ENCODE measurements at regions not wholly inside any gene's neighbourhood (a gene's known extent, or its start where the extent isn't known, plus 50 kb on each side); places are given as distances from the start of the nearest gene placed in this dataset.
"Not testable (repeated sequence)": the region's sequence is repeated elsewhere in the genome, so short reads cannot be mapped to it uniquely, and the experiment has no call there.

DNA sequence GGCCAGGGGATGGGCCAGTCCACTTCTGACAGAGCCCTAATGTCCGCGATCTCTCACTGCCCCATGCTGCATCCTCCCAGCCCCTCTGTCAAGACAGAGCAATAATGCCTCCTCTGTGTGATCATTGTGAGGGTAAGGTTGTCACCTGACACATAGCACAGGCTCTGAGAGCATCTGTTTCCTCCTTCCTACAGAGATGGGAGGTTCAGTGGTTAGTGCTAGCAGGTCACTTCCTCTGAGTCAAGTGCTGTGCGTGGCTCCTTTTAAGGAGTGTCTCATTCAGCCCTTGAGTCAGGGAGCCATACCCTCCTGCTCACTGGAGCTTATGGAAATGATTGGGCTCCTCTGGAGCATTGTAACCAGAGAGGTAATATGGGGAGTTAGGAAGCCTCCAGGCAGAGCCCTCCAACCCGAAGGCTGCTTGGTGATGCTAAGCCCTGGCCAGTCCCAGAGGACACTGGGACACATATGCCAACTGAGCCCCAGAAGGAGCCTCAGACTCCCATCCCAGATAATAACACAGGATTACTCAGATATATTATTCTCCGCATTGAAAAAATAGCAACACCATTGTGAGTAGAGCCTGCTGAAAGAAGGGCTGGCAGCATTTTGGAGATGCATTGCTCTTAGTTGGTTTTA, 189.0 kb downstream of the GALNT1 start:
- DNase-seq (ENCODE audit: low spot score) = no peak

DNA sequence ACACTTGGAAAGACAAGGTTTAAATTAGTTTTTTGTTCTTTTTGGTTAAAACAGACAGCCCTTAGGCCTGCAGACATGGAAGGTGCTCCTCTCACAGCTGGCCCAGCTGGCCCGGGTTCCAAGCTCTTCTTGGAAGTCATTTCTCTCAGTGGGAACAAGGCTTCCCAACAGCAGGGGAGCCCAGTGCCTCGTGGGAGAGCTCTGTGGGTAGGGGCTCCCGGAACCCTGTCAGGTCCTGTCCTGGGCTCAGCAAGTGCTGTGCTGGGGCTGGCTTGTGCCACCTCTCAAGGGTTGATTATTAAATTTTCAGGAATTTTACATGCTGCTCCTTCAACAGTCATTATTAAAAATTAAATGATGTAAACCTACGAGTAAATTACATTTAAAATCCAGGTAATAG, 189.6 kb downstream of the GALNT1 start:
- no peak for DNase-seq (ENCODE audit: low spot score)

DNA sequence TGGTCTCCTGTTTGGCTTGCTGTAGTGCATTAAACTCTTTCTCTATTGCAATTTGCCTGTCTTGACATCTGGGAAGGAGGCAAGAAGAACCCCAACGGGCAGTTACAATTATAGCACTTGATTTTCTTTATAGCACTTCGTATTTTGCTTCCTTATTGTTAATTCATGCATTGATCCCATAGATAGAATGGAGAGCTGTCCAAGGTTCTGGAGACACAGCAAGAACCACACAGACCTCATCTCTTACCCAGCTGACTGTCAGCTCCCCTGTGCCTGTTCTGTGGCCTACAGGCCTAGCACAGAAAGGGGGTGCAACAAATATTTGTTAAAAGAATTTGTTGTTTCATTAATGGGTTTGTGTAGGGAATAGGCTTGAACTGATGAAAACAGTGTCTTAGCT, 194.3 kb downstream of the GALNT1 start:
- DNase-seq (ENCODE audit: low spot score) = no peak

DNA sequence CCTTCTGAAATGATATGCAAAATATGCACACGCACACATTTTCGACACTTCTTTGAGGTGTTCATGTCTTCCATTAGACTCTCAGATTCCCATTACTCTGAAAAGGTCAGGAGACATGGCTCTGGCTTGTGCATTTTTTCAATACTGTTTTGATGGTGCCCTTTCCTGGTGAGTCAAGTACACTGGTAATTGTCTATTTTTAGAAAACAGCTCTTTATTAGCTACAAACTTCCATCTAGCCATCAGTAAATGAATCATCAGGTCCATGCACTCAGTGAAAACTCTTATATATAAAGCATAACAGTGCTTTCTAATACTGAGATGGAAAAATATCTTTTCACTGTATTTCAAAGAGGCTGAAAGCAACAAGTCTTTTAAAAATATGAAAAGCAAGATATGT, 194.9 kb downstream of the GALNT1 start:
- no peak for DNase-seq (ENCODE audit: low spot score)

DNA sequence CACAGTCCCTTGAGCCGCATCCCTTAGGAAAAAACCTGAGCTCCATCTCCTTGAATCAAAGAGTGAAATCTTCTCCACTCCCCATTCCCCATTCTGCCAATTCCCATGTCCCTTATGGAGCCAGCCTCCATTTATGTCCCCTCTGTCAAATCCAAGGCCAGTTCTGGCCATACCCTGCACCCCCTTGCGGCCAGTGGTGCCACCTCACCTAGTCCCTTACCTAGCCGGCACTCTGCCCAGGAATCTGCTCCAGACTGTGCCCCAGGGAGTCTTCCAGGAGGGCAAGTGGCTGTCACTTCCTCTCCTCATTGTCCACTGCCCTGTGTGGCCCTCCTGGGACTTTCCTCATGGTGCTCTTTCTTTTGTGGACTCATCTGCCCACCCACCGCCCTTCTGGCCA, 195.4 kb upstream of the RMP24 start:
- no peak for DNase-seq (ENCODE audit: low spot score)

DNA sequence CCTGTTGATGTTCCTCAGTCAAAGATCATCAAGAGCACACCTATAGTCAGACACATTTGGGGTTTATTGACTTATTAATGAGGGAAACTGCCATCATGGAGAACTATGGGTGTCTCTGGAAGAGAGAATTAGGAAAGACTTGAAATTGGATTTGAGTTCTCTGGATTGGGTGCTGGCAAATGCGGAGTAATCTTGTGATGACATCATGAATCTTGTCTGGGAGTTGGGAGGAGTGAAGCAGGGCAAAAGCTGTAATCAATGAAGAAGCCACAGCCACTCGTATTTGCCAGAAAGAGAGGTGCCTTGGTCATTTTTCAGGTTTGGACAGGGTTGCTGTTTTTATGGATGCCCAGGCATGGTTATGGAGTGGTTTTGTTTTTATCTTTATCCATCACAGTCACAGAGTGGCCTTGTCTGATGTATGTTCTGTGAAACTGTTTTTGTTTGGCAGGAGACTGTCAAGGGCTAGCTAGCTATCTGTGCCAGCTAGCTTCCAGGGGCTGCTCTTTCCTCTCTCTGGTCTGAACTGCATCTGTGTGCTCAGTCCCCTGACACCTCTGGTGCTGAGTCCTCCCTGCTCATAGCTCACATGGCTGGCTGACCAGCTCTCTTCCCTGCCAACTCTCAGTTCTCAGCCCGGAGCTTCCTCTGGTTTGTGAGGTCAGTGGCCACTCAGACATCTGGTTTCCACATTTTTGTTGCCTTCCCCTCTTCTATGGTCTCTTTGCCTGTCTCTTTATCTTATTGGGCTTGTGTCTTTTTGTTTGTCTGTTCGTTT, 193.4 kb upstream of the RMP24 start:
- no peak for DNase-seq (ENCODE audit: low spot score)

DNA sequence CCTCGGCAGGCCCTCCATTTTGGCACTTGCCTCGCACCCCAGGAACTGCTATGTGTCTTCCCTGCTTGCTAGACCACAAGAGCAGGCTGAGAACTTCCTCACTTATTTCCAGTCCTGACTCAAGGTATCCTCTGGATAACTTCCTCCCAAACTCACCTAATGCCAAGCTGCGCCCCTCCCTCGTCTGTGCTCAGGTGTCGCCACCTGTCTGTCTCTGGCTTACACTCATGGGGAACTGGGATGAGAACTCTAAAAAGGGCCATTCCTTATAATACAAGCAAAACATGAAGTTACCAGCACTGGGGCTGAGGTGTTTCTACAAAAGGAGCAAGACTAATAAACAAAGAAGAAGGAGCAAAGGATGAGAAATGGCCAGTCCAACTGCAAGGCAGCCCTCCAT, 191.5 kb upstream of the RMP24 start:
- no peak for DNase-seq (ENCODE audit: low spot score)

DNA sequence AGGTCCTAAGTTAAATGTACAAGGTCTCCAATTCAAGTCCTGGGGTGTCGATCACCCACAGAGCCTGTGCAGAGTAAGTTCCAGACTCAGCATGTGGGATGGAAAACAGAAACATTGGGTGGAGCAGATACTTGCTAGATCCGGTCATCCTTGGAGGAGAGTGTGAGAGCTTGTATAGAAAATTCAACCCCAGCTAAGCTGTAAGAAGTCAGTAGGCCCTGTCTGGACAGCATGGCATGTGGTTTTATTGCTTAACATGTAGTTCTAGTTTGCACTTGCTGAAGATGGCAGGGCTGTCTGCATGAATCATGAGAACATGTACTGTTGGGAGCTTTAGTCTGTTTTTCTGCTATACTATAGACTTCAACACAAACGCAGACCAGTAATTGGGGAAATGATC, 189.6 kb upstream of the RMP24 start:
- no peak for DNase-seq (ENCODE audit: low spot score)

DNA sequence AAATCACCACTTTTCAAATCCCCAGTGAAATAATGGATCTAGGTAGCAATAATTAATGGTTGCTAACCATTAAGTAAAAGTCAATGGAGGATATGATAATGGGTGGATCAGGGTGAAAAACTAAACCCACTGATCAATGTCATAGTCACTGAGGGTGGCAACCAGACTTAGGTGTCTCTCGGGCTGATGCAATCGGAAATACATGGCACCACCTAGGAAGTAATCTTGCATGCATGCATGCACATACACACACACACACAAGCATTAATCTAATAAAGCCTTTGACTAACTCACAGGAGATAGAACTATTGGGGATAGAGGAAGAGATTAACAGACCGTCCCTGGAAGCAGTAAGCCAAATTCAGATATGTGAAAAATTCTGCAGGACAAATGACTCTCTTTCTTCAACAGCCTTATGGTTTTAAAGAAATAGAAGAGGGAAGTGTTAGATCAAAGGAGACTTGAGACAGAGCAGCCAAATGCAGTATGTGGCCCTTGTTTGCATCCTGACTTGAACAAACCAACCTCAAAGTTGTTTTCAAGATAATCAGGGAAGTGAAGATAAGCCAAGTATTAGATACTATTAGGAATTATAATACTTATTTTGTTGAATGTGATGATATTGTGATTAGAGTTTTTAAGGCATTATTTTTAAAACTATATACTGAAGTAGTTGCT, 186.0 kb upstream of the RMP24 start:
- no peak for DNase-seq (ENCODE audit: low spot score)

DNA sequence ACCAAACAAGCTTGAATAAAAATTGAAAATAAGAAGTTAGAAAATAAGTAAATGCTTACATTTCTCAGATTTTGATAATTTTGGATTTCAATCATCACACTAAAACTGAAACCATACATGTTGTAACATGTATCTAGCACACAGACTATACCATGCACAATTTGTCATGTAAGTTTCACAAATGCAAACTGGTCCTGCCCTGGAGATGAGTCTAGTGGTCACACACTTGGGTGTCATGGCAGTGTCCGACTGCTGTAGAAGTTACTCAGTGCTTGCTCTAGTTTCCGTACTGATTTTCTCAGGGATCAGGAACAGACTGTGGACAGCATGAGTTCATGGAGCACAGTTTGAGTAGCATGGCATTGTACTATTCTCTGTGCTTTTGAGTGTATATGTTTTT, 182.9 kb upstream of the RMP24 start:
- no peak for DNase-seq (ENCODE audit: low spot score)

DNA sequence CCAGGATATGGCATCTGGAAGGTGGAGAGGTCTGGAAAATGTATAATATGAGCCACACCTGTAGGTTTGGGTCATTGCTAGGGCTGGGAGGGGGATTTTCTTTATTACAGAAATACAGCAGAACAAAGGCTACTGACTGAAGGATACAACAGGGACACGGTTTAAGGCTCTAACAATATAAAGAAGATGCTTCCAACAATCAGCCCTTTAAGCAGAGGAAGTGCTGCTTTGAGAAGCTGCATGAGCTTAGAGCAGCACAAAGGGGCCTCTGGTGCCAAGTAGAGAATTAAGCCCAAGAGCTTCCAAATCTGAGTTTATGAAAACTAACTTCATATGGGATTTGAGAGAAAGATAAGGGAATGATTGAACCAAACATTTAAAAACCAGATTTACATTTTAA, 174.5 kb upstream of the RMP24 start:
- DNase-seq (ENCODE audit: low spot score) = no peak

DNA sequence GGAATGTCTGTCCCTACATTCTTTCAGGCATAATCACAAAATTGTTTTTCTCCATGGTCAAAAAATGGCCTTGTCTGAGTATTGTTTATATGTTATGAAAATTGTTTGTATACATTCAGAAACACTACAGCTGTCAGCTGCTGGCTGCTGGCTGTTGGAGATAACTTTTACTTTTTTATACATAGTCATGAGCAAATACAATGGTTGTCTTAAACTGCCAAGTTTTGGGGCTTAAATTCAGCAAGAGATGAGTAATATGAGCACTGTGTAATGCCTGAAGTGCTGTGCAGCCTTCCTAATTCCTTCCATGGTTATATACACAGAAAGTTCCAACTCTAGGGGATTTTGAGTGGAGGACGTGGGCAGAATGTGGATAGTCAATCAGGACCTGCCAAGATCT, 168.9 kb upstream of the RMP24 start:
- no peak for DNase-seq (ENCODE audit: low spot score)

DNA sequence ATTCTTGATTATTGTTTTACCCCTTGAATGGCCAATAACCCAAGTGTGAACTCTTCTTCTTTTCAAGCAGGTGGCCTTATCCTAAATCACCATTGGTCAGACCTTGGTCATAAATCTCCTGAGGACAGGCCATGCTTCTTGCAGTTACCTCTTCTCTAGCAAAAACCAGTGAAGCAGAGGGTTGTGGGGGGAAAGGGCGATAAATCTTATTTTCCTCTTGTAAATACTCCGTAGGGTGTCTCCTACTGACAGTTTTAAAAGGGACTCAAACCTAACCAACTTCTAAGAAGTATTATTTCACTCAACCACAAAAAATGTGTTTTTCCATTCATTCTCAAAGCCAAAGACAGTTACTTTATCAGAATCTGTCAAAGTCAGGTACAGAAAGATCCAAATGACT, 168.1 kb upstream of the RMP24 start:
- no peak for DNase-seq (ENCODE audit: low spot score)

DNA sequence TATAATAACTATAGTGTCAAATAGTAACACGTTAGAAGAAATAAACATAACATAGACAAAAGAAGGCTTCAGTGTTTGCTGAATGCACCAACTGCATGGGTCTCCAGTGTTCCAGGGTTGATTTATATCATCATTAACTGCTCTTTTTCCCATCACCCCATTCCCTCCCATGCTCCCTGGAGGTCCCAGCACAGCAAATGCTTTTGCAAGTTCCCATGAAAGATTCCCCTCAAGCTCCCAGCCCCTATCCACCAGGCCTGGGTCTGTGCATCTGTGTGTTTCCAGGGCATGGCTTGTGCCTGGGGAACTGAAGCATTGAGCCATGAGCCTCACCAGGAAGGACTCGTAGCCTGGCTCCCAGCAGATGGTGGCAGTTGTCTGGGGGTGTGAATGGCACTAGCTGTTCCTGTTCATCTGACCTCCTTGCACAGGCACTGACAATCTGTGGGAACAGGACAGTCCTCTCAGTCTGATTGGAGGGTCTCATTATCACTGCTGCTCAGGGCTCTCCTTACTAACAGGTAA, 164.6 kb upstream of the RMP24 start:
- DNase-seq (ENCODE audit: low spot score) = no peak

DNA sequence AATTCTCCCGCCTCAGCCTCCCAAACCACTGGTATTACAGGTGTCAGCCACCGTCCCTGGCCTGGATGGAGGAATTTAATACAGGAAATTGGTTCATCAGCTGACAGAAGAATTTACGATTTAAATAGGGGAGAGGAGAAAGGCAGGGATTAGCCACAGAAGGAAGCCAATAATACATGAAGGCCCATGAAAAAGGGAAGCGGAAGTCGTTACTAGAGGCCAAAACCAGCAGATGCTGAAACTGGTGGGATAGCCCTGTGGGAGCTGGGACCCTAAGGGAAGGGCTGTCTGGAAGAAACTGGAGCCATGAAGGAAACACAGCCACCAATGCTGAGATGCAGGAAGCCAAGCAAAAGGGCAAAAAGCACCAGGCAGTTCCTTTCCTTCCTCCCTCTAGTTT, 163.7 kb upstream of the RMP24 start:
- no peak for DNase-seq (ENCODE audit: low spot score)

DNA sequence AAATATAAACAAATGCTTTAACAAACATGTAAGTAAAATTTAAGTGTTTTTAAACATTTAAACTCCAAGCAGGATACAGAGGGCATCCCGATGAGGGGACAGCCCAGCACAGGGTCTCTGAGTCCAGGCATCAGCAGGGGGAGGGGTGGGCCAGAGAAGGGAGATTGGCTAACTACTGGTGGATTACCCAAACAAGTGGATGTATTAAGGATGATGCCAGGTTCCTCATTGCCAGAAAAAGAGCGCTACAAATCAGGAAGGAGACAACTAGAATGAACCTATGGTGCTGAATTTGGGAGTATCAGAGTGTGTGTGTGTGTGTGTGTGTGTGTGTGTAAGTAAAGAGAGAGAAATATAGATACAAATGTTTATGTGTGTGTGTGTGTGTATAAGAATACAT, 162.0 kb upstream of the RMP24 start:
- no peak for DNase-seq (ENCODE audit: low spot score)

DNA sequence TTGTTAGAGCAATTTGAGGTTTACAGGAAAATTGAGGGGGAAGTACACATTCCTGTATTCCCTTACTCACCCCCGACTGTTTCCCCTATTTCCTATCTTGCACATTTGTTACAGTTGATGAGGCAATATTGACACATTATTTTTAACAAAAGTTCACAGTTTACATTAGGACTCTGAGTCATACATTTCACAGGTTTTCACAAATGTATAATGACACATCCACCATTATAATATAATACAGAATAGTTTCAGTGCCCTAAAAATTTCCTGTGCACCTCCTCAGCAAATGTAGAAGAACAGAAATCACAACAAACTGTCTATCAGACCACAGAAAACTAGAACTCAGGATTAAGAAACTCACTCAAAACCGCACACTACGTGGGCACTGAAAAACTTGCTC, 160.6 kb upstream of the RMP24 start:
- DNase-seq (ENCODE audit: low spot score) = no peak

DNA sequence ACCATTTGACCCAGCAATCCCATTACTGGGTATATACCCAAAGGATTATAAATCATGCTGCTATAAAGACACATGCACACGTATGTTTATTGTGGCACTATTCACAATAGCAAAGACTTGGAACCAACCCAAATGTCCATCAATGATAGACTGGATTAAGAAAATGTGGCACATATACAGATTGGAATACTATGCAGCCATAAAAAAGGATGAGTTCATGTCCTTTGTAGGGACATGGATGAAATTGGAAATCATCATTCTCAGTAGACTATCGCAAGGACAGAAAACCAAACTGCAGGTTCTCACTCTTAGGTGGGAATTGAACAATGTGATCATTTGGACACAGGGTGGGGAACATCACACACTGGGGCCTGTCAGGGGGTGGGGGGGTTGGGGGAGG, 157.5 kb upstream of the RMP24 start:
- not testable (repeated sequence) for DNase-seq (ENCODE audit: low spot score)

DNA sequence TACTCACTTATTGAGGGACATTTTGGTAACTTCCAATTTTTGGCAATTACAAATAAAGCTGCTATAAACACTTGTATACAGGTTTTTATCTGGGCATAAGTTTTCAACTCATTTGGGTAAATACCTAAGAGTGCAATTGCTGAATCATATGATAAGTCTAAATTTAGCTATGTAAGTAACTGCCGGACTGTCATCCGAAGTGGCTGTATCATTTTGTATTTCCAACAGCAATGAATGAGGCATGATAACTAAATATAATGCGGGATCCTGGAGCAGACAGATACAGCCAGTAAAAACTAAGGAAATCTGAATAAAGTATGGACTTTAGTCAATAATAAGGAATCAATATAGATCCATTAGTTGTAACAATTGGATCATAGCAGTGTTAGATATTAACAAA, 156.5 kb upstream of the RMP24 start:
- DNase-seq (ENCODE audit: low spot score) = no peak

DNA sequence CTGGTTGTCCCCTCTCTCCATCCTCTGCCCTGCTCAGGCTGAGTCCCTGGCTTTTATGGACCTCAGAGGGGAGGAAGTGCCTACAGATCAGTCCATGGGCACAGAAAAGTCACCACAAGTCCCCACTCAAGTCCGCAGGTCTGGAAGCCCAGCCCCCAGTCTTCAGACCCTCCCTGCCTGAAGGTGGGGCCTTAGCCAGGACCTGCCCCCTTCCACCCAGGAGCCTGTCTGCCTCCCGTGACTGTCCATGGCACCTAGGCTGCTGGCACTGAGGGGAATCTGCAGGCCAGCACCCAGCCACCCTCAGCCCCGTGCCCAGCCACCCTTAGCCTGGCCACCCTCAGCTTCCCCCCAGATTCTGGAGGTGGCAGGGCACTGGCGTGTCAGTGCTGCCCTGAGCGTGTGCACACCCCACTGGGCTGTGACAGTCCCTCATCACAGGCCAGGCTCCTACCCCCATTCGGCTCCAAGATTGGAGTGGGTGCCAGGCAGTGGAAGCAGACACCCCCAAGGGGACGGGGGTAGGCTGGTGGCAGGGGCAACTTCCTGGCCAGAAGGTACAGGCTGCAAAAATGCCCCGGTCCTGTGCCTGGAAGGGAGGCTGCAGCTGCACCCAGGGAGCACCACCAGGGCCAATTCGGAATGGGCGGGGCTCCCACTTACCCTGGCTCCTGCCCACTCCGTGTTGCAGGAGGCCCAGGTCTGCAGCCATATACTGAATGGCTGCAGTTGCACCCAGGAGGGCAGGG, 154.7 kb upstream of the RMP24 start:
- no peak for DNase-seq (ENCODE audit: low spot score)

DNA sequence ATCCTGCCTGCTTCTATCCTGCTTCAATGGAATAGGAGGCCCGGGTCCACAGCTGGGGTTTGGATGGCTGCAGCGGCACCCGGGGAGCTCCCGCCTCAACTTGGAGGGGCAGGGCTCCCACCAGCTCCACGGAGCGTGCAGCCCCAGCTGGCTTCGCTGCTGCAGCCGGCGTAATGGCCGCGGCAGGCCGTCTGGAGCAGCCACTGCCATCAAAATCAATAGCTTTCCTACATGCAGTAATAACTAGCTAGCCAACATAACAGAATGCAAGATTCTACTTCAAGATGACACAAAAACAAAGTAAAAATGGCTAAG, 154.2 kb upstream of the RMP24 start:
- DNase-seq (ENCODE audit: low spot score) = no peak

DNA sequence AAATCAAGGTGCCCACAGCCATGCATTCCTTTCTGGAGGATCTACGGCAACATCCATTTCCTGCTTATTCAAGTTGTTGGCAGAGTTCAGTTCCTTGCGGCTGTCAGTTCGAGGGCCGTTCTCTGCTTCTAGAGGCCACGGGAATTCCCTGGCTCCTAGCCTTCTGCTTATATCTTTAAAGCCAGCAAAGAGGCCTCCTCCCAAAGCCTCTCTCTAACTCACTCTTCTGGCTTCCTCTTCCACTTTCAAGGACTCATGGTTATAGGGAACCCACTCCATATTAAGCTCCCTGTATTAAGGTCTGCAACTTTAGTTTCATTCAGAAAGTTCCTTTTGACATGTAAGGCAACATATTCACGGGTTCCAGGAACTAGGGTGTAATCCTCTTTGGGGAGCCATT, 150.1 kb upstream of the RMP24 start:
- no peak for DNase-seq (ENCODE audit: low spot score)

DNA sequence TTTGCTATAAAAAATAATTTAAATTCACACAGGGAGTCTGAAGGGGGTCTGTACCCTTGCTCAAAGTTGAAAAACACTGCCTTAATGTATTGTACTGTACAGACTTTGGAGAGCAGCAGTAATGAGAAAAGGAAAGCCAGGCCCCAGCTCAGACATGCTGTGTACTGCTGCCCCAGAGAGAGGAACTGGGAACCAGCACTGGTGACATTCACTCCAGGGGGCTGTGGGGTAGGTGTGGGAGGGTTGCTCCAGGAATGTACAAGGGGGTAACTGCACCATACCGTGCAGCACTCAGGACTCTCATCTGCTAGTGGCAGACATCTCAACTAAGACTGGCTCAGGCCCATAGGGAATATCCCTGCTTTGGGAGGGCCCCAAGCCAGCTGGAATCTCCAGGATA, 146.0 kb upstream of the RMP24 start:
- no peak for DNase-seq (ENCODE audit: low spot score)

Data from cerebellar cortex (tissue), 1 donor.